HG03045 (cell line): ENCODE measurements at regions not wholly inside any gene's neighbourhood (a gene's known extent, or its start where the extent isn't known, plus 50 kb on each side); places are given as distances from the start of the nearest gene placed in this dataset.
"Not testable (repeated sequence)": the region's sequence is repeated elsewhere in the genome, so short reads cannot be mapped to it uniquely, and the experiment has no call there.

Experiments
- ATAC-seq: cut with Tn5 transposase; IDR thresholded peaks from one replicate; pipeline ENCODE4 v1.9.1; 2021; ENCODE audit warnings: mild to moderate bottlenecking, moderate library complexity; ENCODE audit not compliant: unreplicated experiment

- not testable (repeated sequence) for ATAC-seq
These were observed 83.9 kb upstream of the TSLP start for GRCh38 chr5:110987573-110987972.

- ATAC-seq, result no peak
These were observed 74.8 kb upstream of the TSLP start for GRCh38 chr5:110996742-110997141.

- ATAC-seq, result no peak
These were observed 69.5 kb upstream of the TSLP start for GRCh38 chr5:111002036-111002435.

GRCh38 chr5:111003623-111004022, 67.9 kb upstream of the TSLP start:
- no peak for ATAC-seq

GRCh38 chr5:111004291-111004690, 67.2 kb upstream of the TSLP start:
- no peak for ATAC-seq

GRCh38 chr5:111010783-111011182, 60.7 kb upstream of the TSLP start:
- no peak for ATAC-seq

GRCh38 chr5:111013011-111013410, 58.5 kb upstream of the TSLP start:
- ATAC-seq, result no peak

GRCh38 chr5:111016801-111017200, 54.7 kb upstream of the TSLP start:
- no peak for ATAC-seq

- ATAC-seq, result no peak
These were observed 53.8 kb upstream of the TSLP start for GRCh38 chr5:111017731-111018130.
